Ovary (tissue), 3 donors: ENCODE measurements at regions not wholly inside any gene's neighbourhood (a gene's known extent, or its start where the extent isn't known, plus 50 kb on each side); places are given as distances from the start of the nearest gene placed in this dataset.

Source experiments
- EP300 ChIP-seq: sonication (generic); formaldehyde crosslinking; IDR thresholded peaks from one replicate; pipeline ENCODE4 v1.6.1; 2017; ENCODE audit warnings: antibody characterized with exemption
- POLR2A ChIP-seq: fragments of 450-650 bp; IDR thresholded peaks from one replicate; pipeline ENCODE4 v1.6.1; 2017; ENCODE audit warnings: antibody characterized with exemption, mild to moderate bottlenecking, moderate library complexity
- TF ChIP-seq, protein P1 (sequence below), 3 donors: fragments of 450-650 bp in 2 of 3; fragments of 200-600 bp in 1 of 3; IDR thresholded peaks; one replicate each; pipeline versions ENCODE4 v1.5.1 to v1.8.0; 2016 to 2022; ENCODE audit warnings: antibody characterized with exemption in 3 of 3, mild to moderate bottlenecking in 1 of 3
- donor health status: DM: no; HTN: no; CAD: no.

DNA sequence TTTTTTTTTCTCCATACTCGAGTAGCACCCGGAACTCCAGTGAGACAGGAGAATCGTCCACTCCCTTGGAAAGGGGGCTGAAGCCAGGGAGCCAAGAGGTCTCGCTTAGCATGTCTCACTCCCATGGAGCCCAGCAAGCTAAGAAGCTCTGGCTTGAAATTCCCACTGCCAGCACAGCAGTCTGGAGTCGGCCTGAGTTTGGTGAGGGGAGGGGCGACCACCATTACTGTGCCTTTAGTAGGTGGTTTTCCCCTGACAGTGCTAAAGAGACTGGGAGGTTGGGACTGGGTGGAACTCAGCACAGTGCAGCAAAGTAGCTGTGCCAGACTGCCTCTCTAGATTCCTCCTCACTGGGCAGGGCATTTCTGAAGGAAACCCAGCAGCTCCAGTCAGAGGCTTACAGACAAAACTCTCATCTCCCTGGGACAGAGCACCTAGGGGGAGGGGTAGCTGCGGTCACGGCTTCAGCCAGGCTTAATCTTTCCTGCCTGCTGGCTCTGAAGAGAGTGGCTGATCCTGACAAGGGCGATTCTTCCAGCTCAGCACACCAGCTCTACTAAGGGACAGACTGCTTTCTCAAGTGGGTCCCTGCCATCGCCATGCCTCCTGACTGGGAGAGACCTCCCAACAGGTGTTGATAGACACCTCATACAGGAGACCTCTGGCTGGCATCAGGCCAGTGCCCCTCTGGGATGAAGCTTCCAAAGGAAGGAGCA is 414.5 kb upstream of the ZNF608 start:
- TF ChIP-seq, protein P1, sequence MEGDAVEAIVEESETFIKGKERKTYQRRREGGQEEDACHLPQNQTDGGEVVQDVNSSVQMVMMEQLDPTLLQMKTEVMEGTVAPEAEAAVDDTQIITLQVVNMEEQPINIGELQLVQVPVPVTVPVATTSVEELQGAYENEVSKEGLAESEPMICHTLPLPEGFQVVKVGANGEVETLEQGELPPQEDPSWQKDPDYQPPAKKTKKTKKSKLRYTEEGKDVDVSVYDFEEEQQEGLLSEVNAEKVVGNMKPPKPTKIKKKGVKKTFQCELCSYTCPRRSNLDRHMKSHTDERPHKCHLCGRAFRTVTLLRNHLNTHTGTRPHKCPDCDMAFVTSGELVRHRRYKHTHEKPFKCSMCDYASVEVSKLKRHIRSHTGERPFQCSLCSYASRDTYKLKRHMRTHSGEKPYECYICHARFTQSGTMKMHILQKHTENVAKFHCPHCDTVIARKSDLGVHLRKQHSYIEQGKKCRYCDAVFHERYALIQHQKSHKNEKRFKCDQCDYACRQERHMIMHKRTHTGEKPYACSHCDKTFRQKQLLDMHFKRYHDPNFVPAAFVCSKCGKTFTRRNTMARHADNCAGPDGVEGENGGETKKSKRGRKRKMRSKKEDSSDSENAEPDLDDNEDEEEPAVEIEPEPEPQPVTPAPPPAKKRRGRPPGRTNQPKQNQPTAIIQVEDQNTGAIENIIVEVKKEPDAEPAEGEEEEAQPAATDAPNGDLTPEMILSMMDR (IDR thresholded peaks at IDR 0.05): no peak
- TF ChIP-seq EP300: no peak
- no peak for TF ChIP-seq POLR2A
